Hepatocyte (in vitro differentiated cells): ENCODE measurements at regions not wholly inside any gene's neighbourhood (a gene's known extent, or its start where the extent isn't known, plus 50 kb on each side); places are given as distances from the start of the nearest gene placed in this dataset.

ENCODE experiments used
- CTCF ChIP-seq: fragments of 200-600 bp; sonication (generic); IDR thresholded peaks from 2 replicates; pipeline ENCODE4 v1.5.1; 2016; ENCODE audit warnings: antibody characterized with exemption, mild to moderate bottlenecking; ENCODE audit not compliant: poor library complexity
- EZH2phosphoT487 ChIP-seq: fragments of 200-600 bp; sonication (generic); IDR thresholded peaks from one replicate; pipeline ENCODE4 v1.6.1; 2018; ENCODE audit warnings: antibody characterized with exemption, mild to moderate bottlenecking, low read depth, moderate library complexity; ENCODE audit not compliant: unreplicated experiment, severe bottlenecking

GRCh38 chr2:16251511-16252225 is 311.3 kb downstream of the MYCN start:
- TF ChIP-seq EZH2phosphoT487 (no peak), CTCF (no peak)
